Neutrophil (primary cell): ENCODE measurements at regions not wholly inside any gene's neighbourhood (a gene's known extent, or its start where the extent isn't known, plus 50 kb on each side); places are given as distances from the start of the nearest gene placed in this dataset.
"Not testable (repeated sequence)": the region's sequence is repeated elsewhere in the genome, so short reads cannot be mapped to it uniquely, and the experiment has no call there.

Experiments used
- H3K27ac ChIP-seq: fragments of 200-600 bp; sonication (generic); 2 replicates; pipeline ENCODE4 v1.5.1; 2016; ENCODE audit warnings: mild to moderate bottlenecking, moderate library complexity
- H3K27me3 ChIP-seq: fragments of 200-600 bp; sonication (generic); 2 replicates; pipeline ENCODE4 v1.6.0; 2016; ENCODE audit warnings: mild to moderate bottlenecking
- H3K36me3 ChIP-seq: fragments of 200-600 bp; sonication (generic); 2 replicates; pipeline ENCODE4 v1.5.1; 2017
- H3K4me1 ChIP-seq, 2 experiments: fragments of 200-600 bp in 1 of 2; sonication (generic) in 1 of 2; 1 replicate in 1 of 2; 2 replicates in 1 of 2; pipeline versions ENCODE4 v1.5.1 to v1.6.1; 2013 to 2016; ENCODE audit warnings: low read depth in 1 of 2, low read length in 1 of 2, mild to moderate bottlenecking in 1 of 2, moderate library complexity in 1 of 2; ENCODE audit not compliant: control insufficient read depth in 1 of 2, insufficient read depth in 1 of 2
- H3K4me3 ChIP-seq, 2 experiments: fragments of 200-600 bp in 1 of 2; sonication (generic) in 1 of 2; 1 replicate in 1 of 2; 2 replicates in 1 of 2; pipeline ENCODE4 v1.5.1; 2013 to 2016; ENCODE audit warnings: low read depth in 1 of 2, low read length in 1 of 2, mild to moderate bottlenecking in 1 of 2, moderate library complexity in 1 of 2
- H3K9me3 ChIP-seq: fragments of 200-600 bp; sonication (generic); 2 replicates; pipeline ENCODE4 v1.5.1; 2016
- CTCF ChIP-seq: fragments of 200-600 bp; sonication (generic); IDR thresholded peaks from 2 replicates; pipeline ENCODE4 v1.5.1; 2016; ENCODE audit warnings: antibody characterized with exemption

GRCh38 chr3:59502806-59503205 is 453.0 kb upstream of the CFAP20DC start:
- Histone ChIP-seq H3K27me3 (no peaks in the 10 kb centered on the region), H3K4me3 (no peak overlapping the region), H3K4me1 (no peaks in the 10 kb centered on the region), H3K36me3 (no peaks in the 10 kb centered on the region), H3K27ac (no peak overlapping the region), H3K9me3 (no peaks in the 10 kb centered on the region)
- TF ChIP-seq CTCF = no peak

GRCh38 chr3:59499954-59500353 is 450.1 kb upstream of the CFAP20DC start:
- Histone ChIP-seq H3K4me1 (no peaks in the 10 kb centered on the region), H3K4me3 (no peak overlapping the region), H3K9me3 (no peaks in the 10 kb centered on the region), H3K27me3 (no peaks in the 10 kb centered on the region), H3K27ac (no peak overlapping the region), H3K36me3 (no peaks in the 10 kb centered on the region)
- no peak for TF ChIP-seq CTCF

- H3K27ac ChIP-seq = no peak overlapping the region
- no peaks in the 10 kb centered on the region for H3K36me3 ChIP-seq
- no peaks in the 10 kb centered on the region for H3K4me1 ChIP-seq
- TF ChIP-seq CTCF = no peak
- no peaks in the 10 kb centered on the region for H3K9me3 ChIP-seq
- H3K4me3 ChIP-seq = no peak overlapping the region
- H3K27me3 ChIP-seq = no peaks in the 10 kb centered on the region
These were observed 449.2 kb upstream of the CFAP20DC start for GRCh38 chr3:59499000-59499399.

- no peak overlapping the region for H3K4me3 ChIP-seq
- no peaks in the 10 kb centered on the region for H3K27me3 ChIP-seq
- no peaks in the 10 kb centered on the region for H3K36me3 ChIP-seq
- H3K9me3 ChIP-seq = no peaks in the 10 kb centered on the region
- no peak for TF ChIP-seq CTCF
- no peaks in the 10 kb centered on the region for H3K4me1 ChIP-seq
- no peak overlapping the region for H3K27ac ChIP-seq
These were observed 446.4 kb upstream of the CFAP20DC start for GRCh38 chr3:59496250-59496649.

GRCh38 chr3:59494969-59495368 is 445.1 kb upstream of the CFAP20DC start:
- not testable (repeated sequence) for H3K27ac ChIP-seq, H3K36me3 ChIP-seq, H3K9me3 ChIP-seq, H3K4me3 ChIP-seq, H3K27me3 ChIP-seq, H3K4me1 ChIP-seq

GRCh38 chr3:59486520-59486919 is 436.7 kb upstream of the CFAP20DC start:
- Histone ChIP-seq H3K27me3 (no peaks in the 10 kb centered on the region), H3K36me3 (no peaks in the 10 kb centered on the region), H3K9me3 (no peaks in the 10 kb centered on the region), H3K4me1 (no peaks in the 10 kb centered on the region), H3K4me3 (no peak overlapping the region), H3K27ac (no peak overlapping the region)
- no peak for TF ChIP-seq CTCF
